ENCODE measurements at regions not wholly inside any gene's neighbourhood (a gene's known extent, or its start where the extent isn't known, plus 50 kb on each side); places are given as distances from the start of the nearest gene placed in this dataset.

DNA sequence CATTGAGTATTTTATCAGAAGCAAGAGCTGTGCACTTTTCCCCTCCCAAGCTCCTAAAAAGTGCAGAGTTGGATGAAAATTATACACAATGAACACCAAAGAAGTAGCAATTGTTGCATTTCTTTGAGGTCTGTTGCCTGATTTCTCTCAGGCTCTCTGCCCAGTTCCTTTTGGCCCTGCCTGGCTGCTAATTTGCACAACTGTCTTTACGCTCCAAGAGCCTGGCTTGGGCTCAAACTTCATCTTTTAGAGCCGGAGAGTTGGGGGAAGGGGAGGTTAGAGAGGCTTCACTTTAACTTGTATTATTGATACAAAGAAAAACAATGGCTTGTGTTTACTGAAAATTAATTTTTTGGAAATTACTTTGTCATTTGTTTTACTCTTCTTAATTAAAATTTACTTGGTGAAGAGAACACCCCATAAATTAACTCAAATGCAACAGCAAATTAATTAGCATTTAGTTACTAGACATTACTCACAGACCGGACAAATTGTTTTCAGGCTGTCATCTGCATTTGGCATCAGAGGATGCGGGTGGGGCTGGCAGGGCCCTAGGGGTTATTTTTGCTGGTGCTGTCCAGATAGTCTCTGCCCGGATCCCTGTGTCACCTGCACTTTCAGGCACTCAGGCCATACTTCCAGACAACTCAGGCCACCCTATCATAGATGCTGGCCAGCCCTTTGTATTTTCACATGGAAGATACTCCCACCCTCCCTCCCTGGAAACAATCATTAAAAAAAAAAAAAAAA is 407.3 kb downstream of the NXPE2 start:
- no peak for DNase-seq

DNA sequence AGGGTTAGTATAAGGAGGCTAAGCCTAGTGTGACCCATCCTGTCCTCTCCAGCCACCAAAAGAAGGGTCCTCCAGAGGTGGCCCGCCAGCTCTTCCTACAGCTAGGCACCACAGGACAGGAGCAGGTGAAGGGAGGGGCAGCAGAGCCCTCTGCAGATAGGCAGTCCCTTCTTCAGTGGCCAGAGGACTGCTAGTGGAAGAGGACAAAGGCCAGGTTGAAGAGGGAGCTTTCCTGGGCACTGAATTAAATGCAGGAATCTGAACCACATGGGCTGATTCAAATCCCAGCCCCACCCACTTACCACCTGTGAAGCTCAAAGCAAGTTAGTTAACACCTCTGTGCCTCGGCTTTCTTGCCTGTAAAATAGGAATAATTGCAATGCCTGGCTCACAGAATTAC is 409.5 kb downstream of the NXPE2 start:
- DNase-seq: no peak

DNA sequence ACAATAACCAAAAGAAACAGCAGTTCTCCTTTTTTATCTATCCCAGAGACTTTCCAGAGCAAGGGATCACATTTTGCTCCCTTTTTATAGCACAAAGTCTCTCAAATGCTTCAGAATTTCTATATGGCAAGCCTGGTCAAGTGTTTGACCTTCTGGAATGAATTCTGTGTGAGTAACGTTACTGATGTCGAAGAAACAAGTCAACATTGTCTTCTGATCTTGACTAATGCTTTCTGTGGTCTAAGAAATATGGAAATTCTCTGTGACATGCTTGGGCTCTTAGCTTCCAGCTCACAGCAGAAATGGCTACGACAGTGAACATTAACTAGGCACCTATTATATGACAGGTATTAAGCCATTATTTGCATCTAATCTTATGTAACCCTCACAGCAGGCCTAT is 411.7 kb downstream of the CADM1 start:
- DNase-seq: no peak

DNA sequence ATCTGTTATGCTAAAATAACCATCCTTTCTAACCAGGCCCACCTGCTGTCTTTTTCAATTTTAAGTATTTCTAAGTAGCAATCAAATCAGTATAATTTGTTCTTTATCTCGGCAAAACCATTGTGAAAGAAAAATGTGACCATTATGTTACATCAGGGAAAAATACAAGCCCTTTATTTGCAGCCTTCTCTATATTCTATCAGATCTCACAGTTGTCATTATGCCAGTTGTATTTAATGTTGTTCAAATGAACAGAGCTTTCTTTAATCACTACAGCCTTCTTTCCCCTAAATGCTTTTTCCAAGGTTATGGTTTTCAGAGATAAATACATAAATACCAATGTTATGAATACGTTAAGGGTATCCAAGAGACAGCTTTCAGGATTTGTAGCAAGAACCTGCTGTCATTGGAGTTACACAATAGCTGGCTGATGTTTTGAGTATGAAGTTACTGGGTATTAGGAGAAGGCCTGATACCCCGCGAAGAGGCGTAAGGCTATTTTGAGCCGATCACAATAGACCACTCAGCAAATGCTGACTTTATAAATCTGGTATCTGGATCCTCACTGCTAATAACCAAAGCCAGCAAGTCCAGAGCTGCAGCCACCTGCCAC is 406.3 kb downstream of the CADM1 start:
- DNase-seq: no peak

DNA sequence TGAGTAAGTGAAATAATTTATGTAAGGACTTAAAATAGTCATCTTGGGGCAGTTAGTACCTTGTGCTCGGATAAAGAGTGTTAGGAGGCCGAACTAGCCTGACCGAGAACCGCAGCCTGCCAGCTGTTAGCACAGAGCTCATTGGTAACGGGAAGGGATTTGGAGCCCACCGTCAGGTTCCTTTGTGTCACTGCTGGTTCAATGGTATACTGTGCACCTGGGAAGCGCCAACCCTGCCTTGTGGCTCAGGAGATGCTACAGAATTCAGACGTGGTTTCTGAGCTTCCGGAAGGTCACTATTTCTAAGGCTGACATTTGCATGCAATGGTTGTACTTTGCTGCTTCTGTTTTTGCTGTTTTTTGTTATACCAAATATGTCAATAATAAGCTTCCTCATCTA is 403.5 kb downstream of the CADM1 start:
- no peak for DNase-seq

DNA sequence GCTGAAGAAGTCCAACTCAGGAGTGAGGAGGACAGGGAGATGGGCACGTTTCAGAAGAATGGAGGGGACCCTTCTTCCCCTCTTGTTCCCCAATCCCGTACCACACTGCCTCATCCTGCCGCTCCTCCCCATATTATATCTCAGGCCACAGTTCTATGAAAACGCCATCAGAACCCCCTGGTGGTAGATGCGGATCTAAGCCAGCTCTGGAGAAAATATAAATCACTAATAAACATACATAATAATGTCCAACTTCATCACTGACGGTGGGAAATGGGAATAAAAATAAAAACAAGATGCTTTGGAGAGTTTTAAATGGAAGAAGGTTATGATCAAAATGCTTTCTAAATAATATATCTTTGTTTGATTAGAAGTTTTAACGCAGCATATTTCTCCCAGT is 400.3 kb downstream of the CADM1 start:
- no peak for DNase-seq

DNA sequence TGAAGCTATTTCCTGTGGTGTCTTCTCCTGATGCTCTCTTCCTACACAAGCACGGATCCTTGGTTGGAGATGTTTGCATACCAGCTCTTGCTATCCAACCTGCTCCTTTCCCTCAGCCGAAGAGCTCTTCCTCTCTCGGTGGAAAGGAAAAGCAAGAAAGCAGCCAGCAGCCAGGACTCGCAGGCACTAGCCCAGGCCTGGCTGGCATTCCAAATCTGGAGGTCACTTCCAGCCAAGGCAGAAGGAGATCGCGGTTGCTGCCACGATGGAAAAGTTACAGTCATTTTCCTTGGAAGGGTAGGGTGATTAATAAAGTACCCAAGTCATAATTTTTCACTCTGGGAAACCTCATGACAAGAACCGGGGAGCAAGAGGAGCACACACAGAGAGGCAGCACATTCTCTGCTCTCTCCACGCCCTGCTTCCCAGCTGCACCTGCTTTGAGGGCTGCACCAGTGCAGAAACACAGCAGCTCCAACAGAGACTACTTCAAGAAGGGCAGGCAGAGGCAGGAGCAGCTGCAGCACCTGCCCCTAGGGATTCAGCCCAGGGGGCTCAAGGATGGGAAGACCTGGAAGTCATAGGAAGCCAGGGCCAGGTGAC is 399.3 kb downstream of the CADM1 start:
- DNase-seq: no peak

DNA sequence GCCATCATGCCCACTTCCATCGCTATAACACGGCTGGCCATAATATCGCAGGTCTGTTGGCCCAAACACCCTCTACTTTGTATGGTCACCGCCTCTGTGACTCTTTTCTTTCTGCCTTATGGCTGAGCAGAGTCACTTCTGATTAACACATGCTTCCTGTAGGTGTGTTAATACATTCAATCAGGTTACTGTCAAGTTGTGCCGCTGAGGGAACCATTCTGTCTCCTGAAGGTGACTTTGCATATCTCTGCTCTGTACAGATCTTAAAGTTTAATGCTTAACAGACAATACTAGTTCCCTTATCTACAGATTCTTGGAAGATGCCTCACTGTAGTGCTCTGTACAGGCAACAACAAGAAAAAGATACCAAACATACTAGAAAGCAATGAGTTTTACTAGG is 393.1 kb downstream of the CADM1 start:
- DNase-seq: no peak

DNA sequence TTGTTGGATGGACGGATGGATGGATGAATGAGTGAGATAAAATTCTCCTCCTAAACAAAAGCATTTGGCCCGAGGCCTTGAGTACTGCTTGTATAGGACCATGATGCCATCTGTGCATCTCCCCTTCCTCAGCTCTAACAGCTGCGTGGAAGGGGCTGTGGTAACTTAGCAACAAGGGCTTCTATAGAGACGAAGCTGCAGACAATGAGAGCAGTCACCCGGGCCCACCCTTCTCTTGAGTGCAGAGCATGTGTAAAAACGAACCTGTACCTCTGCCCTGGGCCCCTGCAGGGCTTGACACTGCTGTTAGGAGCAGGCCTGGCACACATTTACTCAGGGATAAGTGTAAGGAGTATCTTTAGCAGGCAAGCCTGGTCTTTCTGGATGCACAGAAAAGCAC is 391.5 kb downstream of the CADM1 start:
- DNase-seq: no peak

DNA sequence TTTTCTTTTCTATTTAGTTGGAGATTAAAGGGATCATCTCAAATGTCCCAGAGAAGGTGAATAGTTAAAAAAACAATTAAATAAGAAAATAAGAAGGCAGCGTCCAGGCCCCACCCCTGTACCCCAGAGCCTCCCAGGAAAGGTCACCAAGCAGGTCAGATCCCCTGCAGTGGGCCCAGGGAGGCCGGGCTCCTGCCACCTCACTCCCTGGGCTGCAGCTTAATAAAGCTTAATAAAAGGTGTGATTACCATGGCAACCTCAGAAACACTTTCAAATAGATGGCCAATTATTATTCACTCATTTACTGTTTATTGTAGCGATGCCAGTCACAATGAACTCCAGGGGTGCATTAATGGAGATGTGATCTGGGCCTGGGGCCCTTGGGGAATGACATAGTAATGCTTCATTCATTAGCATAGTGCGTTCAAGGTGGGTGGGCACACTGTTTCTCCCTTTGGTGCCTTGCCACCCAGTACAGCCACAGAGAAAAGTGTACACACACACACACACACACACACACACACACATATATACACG is 386.2 kb downstream of the CADM1 start:
- no peak for DNase-seq

DNA sequence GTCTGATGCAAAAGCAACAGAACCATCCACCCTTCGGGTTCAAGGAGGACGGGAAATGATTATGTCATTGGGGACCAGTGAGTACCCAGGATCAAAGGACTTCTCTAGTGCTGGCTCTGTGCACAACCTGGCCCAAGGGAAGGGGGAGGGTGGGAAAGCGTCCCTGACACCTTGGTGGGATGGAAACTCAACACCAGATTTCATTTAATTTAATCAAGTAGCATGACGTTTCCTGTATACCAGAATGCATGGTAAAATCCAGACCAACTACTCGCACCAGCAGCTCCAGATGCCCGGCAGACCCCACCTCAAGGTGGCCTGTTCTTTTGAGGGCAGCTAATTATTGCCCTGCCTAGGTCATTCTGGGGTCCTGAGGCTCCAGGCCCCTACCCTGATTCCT is 385.1 kb downstream of the CADM1 start:
- DNase-seq: no peak

Data from activated CD4-positive, alpha-beta T cell treated with anti-CD3 and anti-CD28 coated beads, Interleukin-2, amount 50 U/mL, for 48 hours (primary cell).